ENCODE measurements at regions not wholly inside any gene's neighbourhood (a gene's known extent, or its start where the extent isn't known, plus 50 kb on each side); places are given as distances from the start of the nearest gene placed in this dataset.

DNA sequence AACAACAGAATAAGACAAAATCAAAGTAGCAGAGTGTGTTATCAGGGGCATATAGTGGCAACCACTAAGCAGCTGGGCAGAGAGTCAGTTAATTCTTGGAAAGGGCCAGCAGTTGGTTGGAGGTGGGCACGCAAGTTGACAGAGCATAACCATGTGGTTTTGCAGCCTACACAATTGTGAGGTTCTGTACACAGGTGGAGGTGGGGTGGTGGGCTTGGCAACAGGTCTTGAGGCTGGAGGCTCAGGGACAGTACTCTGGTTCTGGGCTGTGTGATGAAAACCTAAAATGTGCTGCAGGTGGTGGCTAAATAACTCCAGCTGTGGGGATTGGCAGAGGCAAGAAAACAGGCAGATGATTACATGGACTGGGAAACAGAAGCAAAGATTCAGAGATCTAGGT is 1112.7 kb downstream of the PDHA2 start:
- H3K4me3 ChIP-seq: no peak overlapping the region
- intact Hi-C loops (cut with micrococcal nuclease; ENCODE audit: unreplicated experiment) (no loop called here), in situ Hi-C loops (cut with MboI) (no loop called here)
- CTCF ChIA-PET: interaction anchor here (0.5 kb wide), 1 partner anchor 289 kb away, joined by 3 read pairs; no protein-coding TSS in a partner anchor
- H3K27me3 ChIP-seq (replicated peaks in 1 of 2; ENCODE audit: control insufficient read depth in 2 of 2, insufficient read depth in 2 of 2, low read length in 1 of 2): no peaks in the 10 kb centered on the region
- H2AFZ ChIP-seq (ENCODE audit: control insufficient read depth, low read depth, low read length): no peak overlapping the region
- no peak overlapping the region for H3K9ac ChIP-seq (ENCODE audit: control insufficient read depth, insufficient read depth, low read length)
- RAD21 ChIA-PET (ENCODE audit: unreplicated experiment): no interaction called here
- no peaks in the 10 kb centered on the region for H3K4me1 ChIP-seq (ENCODE audit: control insufficient read depth, insufficient read depth, low read length)
- no peak for FAIRE-seq
- 0% methylated on average over 1 of the region's 1 CpG for WGBS (ENCODE audit: insufficient coverage, insufficient replicate concordance, low lambda C conversion rate, missing lambda C conversion rate)
- no peak for ATAC-seq
- BruUV-seq (replicated peaks): no TSS peak
- SMC1A ChIA-PET (ENCODE audit: uncharacterized antibody, unreplicated experiment): no interaction called here
- no peak overlapping the region for H3K4me2 ChIP-seq (ENCODE audit: control insufficient read depth, insufficient read depth)
- H3K27ac ChIP-seq (ENCODE audit: control insufficient read depth, insufficient read depth): no peak overlapping the region
- no peaks in the 10 kb centered on the region for H3K9me3 ChIP-seq (replicated peaks; ENCODE audit: control insufficient read depth, insufficient read depth, low read length)
- no peaks in the 10 kb centered on the region for H3K36me3 ChIP-seq (ENCODE audit: control insufficient read depth in 2 of 2, insufficient read depth in 2 of 2, low read length in 1 of 2)
- H3K79me2 ChIP-seq (ENCODE audit: control insufficient read depth, insufficient read depth, low read length): no peaks in the 10 kb centered on the region
- DNase-seq (ENCODE audit: low read depth, low spot score): no peak
- H4K20me1 ChIP-seq (ENCODE audit: control insufficient read depth, insufficient read depth): no peaks in the 10 kb centered on the region
- POLR2A ChIA-PET: no interaction called here
- TF ChIP-seq IKZF1 (conservative IDR thresholded peaks at IDR 0.05) (no peak), ZNF24 (IDR thresholded peaks at IDR 0.05) (no peak), TAF1 (IDR thresholded peaks at IDR 0.05; ENCODE audit: borderline replicate concordance, low read depth, low read length) (no peak), FOS (IDR thresholded peaks at IDR 0.05; ENCODE audit: borderline replicate concordance, extremely low read depth, insufficient read length) (no peak), EZH2 (IDR thresholded peaks at IDR 0.05; ENCODE audit: borderline replicate concordance, control insufficient read depth, low read depth, low read length) (no peak), CHD1 (IDR thresholded peaks at IDR 0.05; ENCODE audit: low read depth, low read length) (no peak), SMAD5 (IDR thresholded peaks at IDR 0.05; ENCODE audit: low read depth) (no peak), STAT1 (conservative IDR thresholded peaks at IDR 0.05) (no peak), PML (IDR thresholded peaks at IDR 0.05; ENCODE audit: low read length) (no peak), MYC (IDR thresholded peaks at IDR 0.05; ENCODE audit: insufficient read depth, insufficient read length, insufficient replicate concordance, low read length, severe bottlenecking) (no peak), HDGF (IDR thresholded peaks at IDR 0.05) (no peak)
- TF ChIP-seq, protein P1, sequence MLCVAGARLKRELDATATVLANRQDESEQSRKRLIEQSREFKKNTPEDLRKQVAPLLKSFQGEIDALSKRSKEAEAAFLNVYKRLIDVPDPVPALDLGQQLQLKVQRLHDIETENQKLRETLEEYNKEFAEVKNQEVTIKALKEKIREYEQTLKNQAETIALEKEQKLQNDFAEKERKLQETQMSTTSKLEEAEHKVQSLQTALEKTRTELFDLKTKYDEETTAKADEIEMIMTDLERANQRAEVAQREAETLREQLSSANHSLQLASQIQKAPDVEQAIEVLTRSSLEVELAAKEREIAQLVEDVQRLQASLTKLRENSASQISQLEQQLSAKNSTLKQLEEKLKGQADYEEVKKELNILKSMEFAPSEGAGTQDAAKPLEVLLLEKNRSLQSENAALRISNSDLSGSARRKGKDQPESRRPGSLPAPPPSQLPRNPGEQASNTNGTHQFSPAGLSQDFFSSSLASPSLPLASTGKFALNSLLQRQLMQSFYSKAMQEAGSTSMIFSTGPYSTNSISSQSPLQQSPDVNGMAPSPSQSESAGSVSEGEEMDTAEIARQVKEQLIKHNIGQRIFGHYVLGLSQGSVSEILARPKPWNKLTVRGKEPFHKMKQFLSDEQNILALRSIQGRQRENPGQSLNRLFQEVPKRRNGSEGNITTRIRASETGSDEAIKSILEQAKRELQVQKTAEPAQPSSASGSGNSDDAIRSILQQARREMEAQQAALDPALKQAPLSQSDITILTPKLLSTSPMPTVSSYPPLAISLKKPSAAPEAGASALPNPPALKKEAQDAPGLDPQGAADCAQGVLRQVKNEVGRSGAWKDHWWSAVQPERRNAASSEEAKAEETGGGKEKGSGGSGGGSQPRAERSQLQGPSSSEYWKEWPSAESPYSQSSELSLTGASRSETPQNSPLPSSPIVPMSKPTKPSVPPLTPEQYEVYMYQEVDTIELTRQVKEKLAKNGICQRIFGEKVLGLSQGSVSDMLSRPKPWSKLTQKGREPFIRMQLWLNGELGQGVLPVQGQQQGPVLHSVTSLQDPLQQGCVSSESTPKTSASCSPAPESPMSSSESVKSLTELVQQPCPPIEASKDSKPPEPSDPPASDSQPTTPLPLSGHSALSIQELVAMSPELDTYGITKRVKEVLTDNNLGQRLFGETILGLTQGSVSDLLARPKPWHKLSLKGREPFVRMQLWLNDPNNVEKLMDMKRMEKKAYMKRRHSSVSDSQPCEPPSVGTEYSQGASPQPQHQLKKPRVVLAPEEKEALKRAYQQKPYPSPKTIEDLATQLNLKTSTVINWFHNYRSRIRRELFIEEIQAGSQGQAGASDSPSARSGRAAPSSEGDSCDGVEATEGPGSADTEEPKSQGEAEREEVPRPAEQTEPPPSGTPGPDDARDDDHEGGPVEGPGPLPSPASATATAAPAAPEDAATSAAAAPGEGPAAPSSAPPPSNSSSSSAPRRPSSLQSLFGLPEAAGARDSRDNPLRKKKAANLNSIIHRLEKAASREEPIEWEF (IDR thresholded peaks at IDR 0.05; ENCODE audit: insufficient replicate concordance, low read depth, low read length): no peak
- TF ChIP-seq, protein P2, sequence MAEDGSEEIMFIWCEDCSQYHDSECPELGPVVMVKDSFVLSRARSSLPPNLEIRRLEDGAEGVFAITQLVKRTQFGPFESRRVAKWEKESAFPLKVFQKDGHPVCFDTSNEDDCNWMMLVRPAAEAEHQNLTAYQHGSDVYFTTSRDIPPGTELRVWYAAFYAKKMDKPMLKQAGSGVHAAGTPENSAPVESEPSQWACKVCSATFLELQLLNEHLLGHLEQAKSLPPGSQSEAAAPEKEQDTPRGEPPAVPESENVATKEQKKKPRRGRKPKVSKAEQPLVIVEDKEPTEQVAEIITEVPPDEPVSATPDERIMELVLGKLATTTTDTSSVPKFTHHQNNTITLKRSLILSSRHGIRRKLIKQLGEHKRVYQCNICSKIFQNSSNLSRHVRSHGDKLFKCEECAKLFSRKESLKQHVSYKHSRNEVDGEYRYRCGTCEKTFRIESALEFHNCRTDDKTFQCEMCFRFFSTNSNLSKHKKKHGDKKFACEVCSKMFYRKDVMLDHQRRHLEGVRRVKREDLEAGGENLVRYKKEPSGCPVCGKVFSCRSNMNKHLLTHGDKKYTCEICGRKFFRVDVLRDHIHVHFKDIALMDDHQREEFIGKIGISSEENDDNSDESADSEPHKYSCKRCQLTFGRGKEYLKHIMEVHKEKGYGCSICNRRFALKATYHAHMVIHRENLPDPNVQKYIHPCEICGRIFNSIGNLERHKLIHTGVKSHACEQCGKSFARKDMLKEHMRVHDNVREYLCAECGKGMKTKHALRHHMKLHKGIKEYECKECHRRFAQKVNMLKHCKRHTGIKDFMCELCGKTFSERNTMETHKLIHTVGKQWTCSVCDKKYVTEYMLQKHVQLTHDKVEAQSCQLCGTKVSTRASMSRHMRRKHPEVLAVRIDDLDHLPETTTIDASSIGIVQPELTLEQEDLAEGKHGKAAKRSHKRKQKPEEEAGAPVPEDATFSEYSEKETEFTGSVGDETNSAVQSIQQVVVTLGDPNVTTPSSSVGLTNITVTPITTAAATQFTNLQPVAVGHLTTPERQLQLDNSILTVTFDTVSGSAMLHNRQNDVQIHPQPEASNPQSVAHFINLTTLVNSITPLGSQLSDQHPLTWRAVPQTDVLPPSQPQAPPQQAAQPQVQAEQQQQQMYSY (CRISPR knock-in tag; IDR thresholded peaks at IDR 0.05): no peak
- TF ChIP-seq, protein P3, sequence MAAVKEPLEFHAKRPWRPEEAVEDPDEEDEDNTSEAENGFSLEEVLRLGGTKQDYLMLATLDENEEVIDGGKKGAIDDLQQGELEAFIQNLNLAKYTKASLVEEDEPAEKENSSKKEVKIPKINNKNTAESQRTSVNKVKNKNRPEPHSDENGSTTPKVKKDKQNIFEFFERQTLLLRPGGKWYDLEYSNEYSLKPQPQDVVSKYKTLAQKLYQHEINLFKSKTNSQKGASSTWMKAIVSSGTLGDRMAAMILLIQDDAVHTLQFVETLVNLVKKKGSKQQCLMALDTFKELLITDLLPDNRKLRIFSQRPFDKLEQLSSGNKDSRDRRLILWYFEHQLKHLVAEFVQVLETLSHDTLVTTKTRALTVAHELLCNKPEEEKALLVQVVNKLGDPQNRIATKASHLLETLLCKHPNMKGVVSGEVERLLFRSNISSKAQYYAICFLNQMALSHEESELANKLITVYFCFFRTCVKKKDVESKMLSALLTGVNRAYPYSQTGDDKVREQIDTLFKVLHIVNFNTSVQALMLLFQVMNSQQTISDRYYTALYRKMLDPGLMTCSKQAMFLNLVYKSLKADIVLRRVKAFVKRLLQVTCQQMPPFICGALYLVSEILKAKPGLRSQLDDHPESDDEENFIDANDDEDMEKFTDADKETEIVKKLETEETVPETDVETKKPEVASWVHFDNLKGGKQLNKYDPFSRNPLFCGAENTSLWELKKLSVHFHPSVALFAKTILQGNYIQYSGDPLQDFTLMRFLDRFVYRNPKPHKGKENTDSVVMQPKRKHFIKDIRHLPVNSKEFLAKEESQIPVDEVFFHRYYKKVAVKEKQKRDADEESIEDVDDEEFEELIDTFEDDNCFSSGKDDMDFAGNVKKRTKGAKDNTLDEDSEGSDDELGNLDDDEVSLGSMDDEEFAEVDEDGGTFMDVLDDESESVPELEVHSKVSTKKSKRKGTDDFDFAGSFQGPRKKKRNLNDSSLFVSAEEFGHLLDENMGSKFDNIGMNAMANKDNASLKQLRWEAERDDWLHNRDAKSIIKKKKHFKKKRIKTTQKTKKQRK (IDR thresholded peaks at IDR 0.05; ENCODE audit: low read depth, low read length): no peak

All from GM12878 (cell line).